ENCODE measurements at regions not wholly inside any gene's neighbourhood (a gene's known extent, or its start where the extent isn't known, plus 50 kb on each side); places are given as distances from the start of the nearest gene placed in this dataset.

DNA sequence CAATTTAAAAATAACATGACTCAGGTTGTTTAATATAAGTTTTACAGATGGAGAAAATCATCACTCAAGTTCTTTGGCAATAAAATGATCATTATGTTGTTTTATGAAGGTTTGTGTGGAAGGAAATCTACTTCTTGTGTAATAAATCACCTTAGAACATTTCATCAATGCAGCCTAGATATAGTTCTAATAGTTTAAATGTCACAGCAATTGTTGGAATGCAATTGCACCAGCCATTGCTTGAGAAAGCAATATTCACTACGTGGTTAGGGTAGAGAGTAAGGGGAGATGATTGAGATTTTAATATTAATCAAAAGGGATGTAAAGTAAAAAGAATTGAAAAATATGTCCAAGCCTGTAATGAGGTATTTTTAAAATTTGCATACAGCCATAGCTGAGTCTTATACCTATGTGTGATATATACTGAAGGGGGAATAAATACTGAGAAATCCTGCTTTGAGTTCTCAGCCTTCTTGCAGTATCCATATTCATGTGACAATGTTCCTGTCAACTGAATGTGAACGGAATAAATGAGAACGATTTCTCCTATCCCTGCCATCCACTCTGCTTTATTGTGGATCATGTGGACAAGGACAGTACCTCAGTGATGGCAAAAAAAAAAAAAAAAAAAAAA is 257.9 kb downstream of the OTOL1 start:
- H3K36me3 ChIP-seq: no peaks in the 10 kb centered on the region
- H3K4me1 ChIP-seq: no peaks in the 10 kb centered on the region
- no peaks in the 10 kb centered on the region for H3K27me3 ChIP-seq (ENCODE audit: low read depth)
- no peaks in the 10 kb centered on the region for H3K9me3 ChIP-seq
- no peak overlapping the region for H3K4me3 ChIP-seq
- DNase-seq (no peak), ATAC-seq (no peak)
- no peak overlapping the region for H3K27ac ChIP-seq
- TF ChIP-seq CTCF (IDR thresholded peaks at IDR 0.05): no peak
- intact Hi-C loops (cut with DNase I): no loop called here

DNA sequence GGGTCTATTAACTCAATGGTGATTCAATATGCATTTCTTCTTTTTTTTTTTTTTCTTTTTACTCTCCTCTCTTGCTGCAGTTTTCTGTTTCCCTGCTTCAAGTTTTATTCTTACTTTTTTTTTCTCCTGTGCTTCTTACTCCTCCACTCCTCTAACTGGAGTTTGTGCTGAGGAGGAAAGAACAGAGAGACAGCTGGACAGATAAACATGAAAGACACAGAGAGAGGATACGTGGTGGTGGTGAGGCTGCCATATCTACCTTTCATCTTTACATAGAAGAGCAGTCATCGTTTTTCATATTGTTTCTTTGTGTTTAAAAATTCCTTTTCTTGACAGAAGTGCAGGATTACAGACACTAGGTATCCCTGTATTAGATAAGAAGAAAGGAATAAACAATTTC is 262.8 kb downstream of the OTOL1 start:
- no peak overlapping the region for H3K4me3 ChIP-seq
- intact Hi-C loops (cut with DNase I): no loop called here
- no peaks in the 10 kb centered on the region for H3K36me3 ChIP-seq
- DNase-seq: no peak
- no peaks in the 10 kb centered on the region for H3K9me3 ChIP-seq
- no peak overlapping the region for H3K27ac ChIP-seq
- ATAC-seq: no peak
- TF ChIP-seq CTCF (IDR thresholded peaks at IDR 0.05): no peak
- H3K27me3 ChIP-seq (ENCODE audit: low read depth): no peaks in the 10 kb centered on the region
- no peaks in the 10 kb centered on the region for H3K4me1 ChIP-seq

DNA sequence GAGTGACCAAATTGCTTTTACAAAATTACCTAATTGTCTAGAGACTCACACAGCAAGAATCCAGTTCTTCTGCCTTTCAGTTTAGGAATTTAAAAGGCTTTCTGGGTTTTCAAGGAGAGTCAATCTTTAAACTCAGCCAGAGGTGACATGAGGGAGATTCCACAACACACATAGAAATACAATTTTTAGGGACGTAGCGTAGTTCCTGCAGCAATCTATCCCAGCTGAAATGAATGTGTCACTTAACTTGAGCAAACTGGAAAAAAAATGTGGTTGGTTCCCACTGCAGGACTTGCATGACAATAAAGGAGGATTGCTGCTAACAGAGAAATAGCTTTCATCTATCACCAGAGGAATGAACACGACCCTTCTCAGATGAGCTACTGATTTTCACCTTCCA is 269.7 kb downstream of the OTOL1 start:
- intact Hi-C loops (cut with DNase I): no loop called here
- Histone ChIP-seq H3K36me3 (no peaks in the 10 kb centered on the region), H3K9me3 (no peaks in the 10 kb centered on the region), H3K4me1 (no peaks in the 10 kb centered on the region), H3K27ac (no peak overlapping the region), H3K4me3 (no peak overlapping the region), H3K27me3 (ENCODE audit: low read depth) (no peaks in the 10 kb centered on the region)
- DNase-seq (no peak), ATAC-seq (no peak)
- no peak for TF ChIP-seq CTCF (IDR thresholded peaks at IDR 0.05)

DNA sequence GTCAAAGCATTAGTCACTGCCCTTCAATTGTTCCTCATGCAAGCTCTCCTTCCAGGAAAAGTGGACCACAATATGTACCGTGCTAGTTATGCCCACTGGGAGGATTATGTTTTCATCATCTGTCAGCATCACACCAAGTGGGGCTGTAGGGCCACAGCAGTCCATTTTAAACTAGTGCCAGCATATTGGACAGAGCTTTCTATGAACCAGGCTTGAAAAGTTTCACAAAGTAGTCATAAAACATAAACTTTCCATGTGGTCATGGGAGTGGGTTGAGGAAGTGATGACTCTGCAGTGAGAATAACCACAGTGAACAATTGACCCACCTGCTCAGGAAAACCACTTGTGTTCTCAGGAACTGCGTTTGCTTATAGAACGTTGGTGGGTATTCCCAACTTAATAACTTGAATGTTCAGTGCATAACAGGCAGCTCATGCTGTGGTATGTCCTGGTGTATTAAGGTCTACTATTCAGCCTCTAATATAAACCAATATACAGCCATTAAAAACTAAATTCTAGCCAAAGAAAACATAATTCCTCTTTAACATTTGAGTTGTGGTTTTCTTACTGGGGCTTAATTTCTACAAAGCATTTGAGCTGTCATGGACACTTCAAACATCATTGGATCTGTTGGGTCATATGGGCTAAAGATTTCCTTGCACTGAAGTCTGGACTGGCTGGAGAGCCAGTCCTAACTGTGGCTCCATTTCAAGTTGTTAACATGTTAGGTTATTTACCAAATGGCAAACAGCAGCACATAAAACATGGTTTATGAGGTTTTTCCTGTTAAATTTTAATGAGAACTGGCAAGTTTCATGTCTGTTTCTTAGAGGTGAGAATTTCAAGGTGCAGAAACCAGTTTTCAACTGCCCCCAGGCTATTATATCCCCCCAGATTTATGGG is 274.1 kb downstream of the OTOL1 start:
- no peaks in the 10 kb centered on the region for H3K9me3 ChIP-seq
- intact Hi-C loops (cut with DNase I): no loop called here
- DNase-seq (no peak), ATAC-seq (no peak)
- TF ChIP-seq CTCF (IDR thresholded peaks at IDR 0.05): no peak
- no peak overlapping the region for H3K4me3 ChIP-seq
- no peaks in the 10 kb centered on the region for H3K36me3 ChIP-seq
- no peaks in the 10 kb centered on the region for H3K4me1 ChIP-seq
- no peak overlapping the region for H3K27ac ChIP-seq
- H3K27me3 ChIP-seq (ENCODE audit: low read depth): no peaks in the 10 kb centered on the region

DNA sequence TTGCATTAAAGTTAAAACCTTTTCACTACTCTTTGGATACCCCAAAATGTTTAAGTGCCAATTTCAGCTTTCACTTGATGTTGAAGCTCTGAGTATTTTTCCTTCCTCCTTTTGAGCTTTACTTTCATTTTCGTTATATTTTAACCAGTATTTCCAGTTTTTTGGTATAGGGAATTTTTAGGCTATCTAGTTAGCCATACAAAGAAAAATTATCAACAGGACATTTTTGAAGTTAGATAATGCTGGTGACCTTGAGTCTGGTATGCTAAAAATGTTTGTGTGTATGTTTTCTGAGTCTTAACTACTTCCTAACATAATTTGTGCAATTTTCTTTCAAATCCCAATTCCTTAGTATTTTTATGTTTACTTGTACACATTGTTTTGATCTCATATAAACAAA is 284.8 kb downstream of the OTOL1 start:
- H3K36me3 ChIP-seq: no peaks in the 10 kb centered on the region
- H3K27ac ChIP-seq: no peak overlapping the region
- TF ChIP-seq CTCF (IDR thresholded peaks at IDR 0.05): no peak
- DNase-seq (no peak), ATAC-seq (no peak)
- H3K9me3 ChIP-seq: no peaks in the 10 kb centered on the region
- no peak overlapping the region for H3K4me3 ChIP-seq
- no peaks in the 10 kb centered on the region for H3K27me3 ChIP-seq (ENCODE audit: low read depth)
- H3K4me1 ChIP-seq: peaks cover 5% of the 10 kb centered on the region
- intact Hi-C loops (cut with DNase I): no loop called here
